HepG2 (cell line): ENCODE measurements at regions not wholly inside any gene's neighbourhood (a gene's known extent, or its start where the extent isn't known, plus 50 kb on each side); places are given as distances from the start of the nearest gene placed in this dataset.

Experiments used
- ATAC-seq: fragments of 200-7000 bp; cut with Tn5 transposase; 3 replicates; pipeline ENCODE4 v1.9.1; 2020; ENCODE audit warnings: mild to moderate bottlenecking, moderate library complexity
- BruUV-seq: library from RNA; stranded (reverse); fragments of 400-500 nt; replicated peaks from 2 replicates; lab custom pipeline; 2021; lab: Mats Ljungman, UMichigan
- CTCF ChIA-PET: fragments of 300-600 bp; formaldehyde crosslinking; extraction: SDS; loops from one replicate; lab custom pipeline; 2021; ENCODE audit warnings: low total read pairs, inconsistent platforms, low intra/inter-chr PET ratio; lab: Yijun Ruan, JAX
- POLR2A ChIA-PET: fragments of 350-600 bp; sonication (Branson Sonifier 250); formaldehyde crosslinking; loops from one replicate; lab custom pipeline; 2020; ENCODE audit warnings: antibody characterized with exemption, inconsistent platforms; lab: Yijun Ruan, JAX
- DNase-seq: peaks from one replicate; pipeline ENCODE4 v3.0.0-alpha.2; 2015; ENCODE audit warnings: low spot score
- FAIRE-seq: peaks from 3 replicates; lab custom pipeline; 2011; peaks lifted over from hg19 to GRCh38; lab: Jason Lieb, UNC
- H2AFZ ChIP-seq: one replicate; pipeline ENCODE4 v1.6.1; 2011; ENCODE audit warnings: low read length, inconsistent platforms
- H3K27ac ChIP-seq: fragments of 300-600 bp; 3 replicates; pipeline ENCODE4 v1.8.0; 2011; ENCODE audit warnings: mixed run types, mild to moderate bottlenecking, mixed read lengths, low read length, inconsistent platforms; ENCODE audit not compliant: insufficient read depth; ENCODE audit errors: extremely low read length
- H3K27me3 ChIP-seq, 2 experiments: fragments of 200-600 bp in 1 of 2; 2 replicates in 1 of 2; 3 replicates in 1 of 2; pipeline versions ENCODE4 v1.6.0 to v1.8.0; 2011; ENCODE audit warnings: low read length in 2 of 2, mild to moderate bottlenecking in 2 of 2, moderate library complexity in 2 of 2, inconsistent platforms in 1 of 2; ENCODE audit not compliant: insufficient read depth in 2 of 2, control insufficient read depth in 1 of 2
- H3K36me3 ChIP-seq, 2 experiments: fragments of 200-600 bp in 1 of 2; replicated peaks in 1 of 2; 2 replicates in 1 of 2; 3 replicates in 1 of 2; pipeline versions ENCODE4 v1.5.1 to v1.8.0; 2011; ENCODE audit warnings: low read length in 2 of 2, inconsistent platforms in 1 of 2; ENCODE audit not compliant: insufficient read depth in 2 of 2, control insufficient read depth in 1 of 2
- H3K4me1 ChIP-seq: 2 replicates; pipeline ENCODE4 v1.5.1; 2012; ENCODE audit warnings: low read length, inconsistent platforms; ENCODE audit not compliant: insufficient read depth
- H3K4me2 ChIP-seq: 2 replicates; pipeline ENCODE4 v1.6.0; 2011; ENCODE audit warnings: low read depth, low read length, inconsistent platforms
- H3K4me3 ChIP-seq, 3 experiments: fragments of 200-600 bp in 1 of 3; sonication (generic), shearing (Covaris generic) in 1 of 3; replicated peaks in 1 of 3; 2 replicates each; pipeline ENCODE4 v1.5.1; 2011 to 2016; ENCODE audit warnings: low read length in 3 of 3, inconsistent platforms in 2 of 3, low read depth in 2 of 3, mild to moderate bottlenecking in 2 of 3, control low read depth in 1 of 3, mixed read lengths in 1 of 3; ENCODE audit not compliant: insufficient read depth in 1 of 3
- H3K79me2 ChIP-seq: one replicate; pipeline ENCODE4 v1.6.1; 2011; ENCODE audit warnings: low read length, inconsistent platforms; ENCODE audit not compliant: insufficient read depth
- H3K9ac ChIP-seq: 2 replicates; pipeline ENCODE4 v1.6.0; 2011; ENCODE audit warnings: mild to moderate bottlenecking, low read depth, low read length, inconsistent platforms; ENCODE audit not compliant: insufficient read depth
- H3K9me3 ChIP-seq: 2 replicates; pipeline ENCODE4 v1.5.1; 2012; ENCODE audit warnings: mild to moderate bottlenecking, low read length
- H4K20me1 ChIP-seq: 2 replicates; pipeline ENCODE4 v1.6.0; 2011; ENCODE audit warnings: inconsistent platforms, mild to moderate bottlenecking, low read length, moderate library complexity; ENCODE audit not compliant: insufficient read depth
- MLX ChIP-seq: IDR thresholded peaks from 2 replicates; pipeline ENCODE4 v1.6.1; 2016
- SRF ChIP-seq: IDR thresholded peaks from 2 replicates; pipeline ENCODE4 v1.6.1; 2011; ENCODE audit warnings: mild to moderate bottlenecking, low read depth, low read length, moderate library complexity
- ZNF281 ChIP-seq: sonication (generic); formaldehyde crosslinking; IDR thresholded peaks from 2 replicates; pipeline ENCODE4 v1.4.0; 2020; ENCODE audit warnings: missing genetic modification reagents, borderline replicate concordance
- ZNF747 ChIP-seq: sonication (generic); formaldehyde crosslinking; IDR thresholded peaks from 2 replicates; pipeline ENCODE4 v1.8.1; 2023; ENCODE audit warnings: missing genetic modification reagents, mild to moderate bottlenecking, borderline replicate concordance
- WGBS: methylation state at CpG from one replicate; pipeline ENCODE4 v1.1.6; 2017; ENCODE audit warnings: low lambda C conversion rate; 5-methylcytosine and 5-hydroxymethylcytosine counted together
- in situ Hi-C: cut with HindIII; loops from 2 replicates; pipeline ENCODE4 v1.10.0; 2017; ENCODE audit warnings: low pct_unique_long_range_greater_than_20kb; ENCODE audit not compliant: extremely low pct_ligation_motif_present
- intact Hi-C: fragments of 100-400 bp; cut with micrococcal nuclease; formaldehyde crosslinking; loops from one replicate; pipeline ENCODE4 v1.10.0; 2022; ENCODE audit not compliant: unreplicated experiment

GRCh38 chr1:227415115-227415790, 97.0 kb upstream of the CDC42BPA start:
- POLR2A ChIA-PET = no interaction called here
- WGBS = 23% methylated on average over 8 of the region's 8 CpGs
- H3K79me2 ChIP-seq = no peaks in the 10 kb centered on the region
- H3K4me2 ChIP-seq = no peak overlapping the region
- intact Hi-C loops (no loop called here), in situ Hi-C loops (no loop called here)
- no peak overlapping the region for H3K4me3 ChIP-seq
- no TSS peak for BruUV-seq
- ATAC-seq = no peak
- no peaks in the 10 kb centered on the region for H3K9me3 ChIP-seq
- no peak overlapping the region for H3K9ac ChIP-seq
- no peaks in the 10 kb centered on the region for H4K20me1 ChIP-seq
- H3K27me3 ChIP-seq = peaks cover 0 to 14% of the 10 kb centered on the region in 2 experiments; a peak in 3 of 5 replicates
- H3K27ac ChIP-seq = no peak overlapping the region
- CTCF ChIA-PET = no interaction called here
- no peak overlapping the region for H2AFZ ChIP-seq
- TF ChIP-seq MLX (CRISPR knock-in tag) (no peak), SRF (no peak), ZNF281 (CRISPR knock-in tag) (no peak), ZNF747 (no peak)
- TF ChIP-seq, all 625 proteins: peak for 0
- DNase-seq (no peak), FAIRE-seq (no peak)
- no peaks in the 10 kb centered on the region for H3K4me1 ChIP-seq
- H3K36me3 ChIP-seq = no peaks in the 10 kb centered on the region
